Urothelium cell line (cell line): ENCODE measurements at regions not wholly inside any gene's neighbourhood (a gene's known extent, or its start where the extent isn't known, plus 50 kb on each side); places are given as distances from the start of the nearest gene placed in this dataset.

Experiments
- DNase-seq: peaks from one replicate; pipeline ENCODE4 v3.0.0; 2011; ENCODE audit warnings: low spot score, mixed read lengths
- FAIRE-seq: peaks from 2 replicates; lab custom pipeline; 2011; peaks lifted over from hg19 to GRCh38; lab: Jason Lieb, UNC

DNA sequence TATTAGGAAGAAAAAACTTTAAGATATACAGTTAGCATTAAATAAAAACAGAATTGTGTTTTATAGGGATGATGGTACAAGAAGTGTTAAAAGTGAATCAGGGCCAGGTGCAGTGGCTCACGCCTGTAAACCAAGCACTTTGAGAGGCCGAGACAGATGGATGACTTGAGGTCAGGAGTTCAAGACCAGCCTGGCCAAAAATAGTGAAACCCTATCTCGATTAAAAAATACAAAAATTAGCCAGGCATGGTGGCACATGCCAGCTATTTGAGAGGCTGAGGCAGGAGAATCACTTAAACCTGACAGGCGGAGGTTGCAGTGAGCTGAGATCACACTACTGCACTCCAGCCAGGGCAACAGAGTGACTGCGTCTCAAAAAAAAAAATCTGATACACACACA is 282.9 kb upstream of the ATP10B start:
- no peak for DNase-seq
- FAIRE-seq, result no peak

DNA sequence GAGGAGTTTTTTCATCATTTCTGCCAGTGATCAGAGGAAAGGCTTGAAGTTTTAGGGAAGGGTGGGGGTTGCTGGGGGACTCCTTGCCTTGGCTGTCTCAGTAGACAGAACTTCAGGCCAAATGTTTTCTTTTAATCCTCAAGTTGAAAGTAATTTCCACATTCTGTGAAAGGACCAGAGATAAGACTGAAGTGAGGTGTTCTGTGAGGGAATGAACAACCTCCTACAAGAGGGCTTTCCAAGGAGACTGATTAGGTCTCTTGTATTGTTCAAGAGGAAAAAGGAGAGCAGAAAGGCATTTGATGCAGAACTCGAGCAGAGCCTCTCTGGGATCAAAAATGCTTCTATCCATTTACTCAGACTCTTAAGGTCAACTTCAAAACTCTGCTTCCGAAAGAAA is 282.1 kb upstream of the ATP10B start:
- FAIRE-seq (no peak), DNase-seq (no peak)

DNA sequence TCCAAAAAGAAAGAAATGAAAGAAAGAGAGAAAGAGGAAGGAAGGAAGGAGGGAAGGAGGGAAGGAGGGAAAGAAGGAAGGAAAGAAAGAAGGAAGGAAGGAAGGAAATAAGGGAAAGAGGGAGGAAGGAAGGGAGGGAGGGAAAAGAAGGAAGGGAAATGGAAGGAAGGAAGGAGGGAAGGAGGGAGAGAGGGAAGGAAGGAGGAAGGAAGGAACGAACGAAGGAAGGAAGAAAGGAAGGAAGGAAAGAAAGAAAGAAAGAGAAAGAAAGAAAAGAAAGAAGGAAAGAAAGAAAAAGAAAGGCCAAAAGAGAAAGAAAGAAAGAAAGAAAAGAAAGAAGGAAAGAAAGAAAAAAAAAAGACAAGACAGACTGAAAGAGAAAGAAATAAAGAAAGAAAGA is 263.9 kb upstream of the ATP10B start:
- DNase-seq, result no peak
- FAIRE-seq, result no peak

GRCh38 chr5:161112371-161112770 is 260.4 kb upstream of the ATP10B start:
- no peak for DNase-seq

GRCh38 chr5:161105525-161105924 is 253.5 kb upstream of the ATP10B start:
- no peak for FAIRE-seq
- DNase-seq, result peak; percentile 8

More at GRCh38 chr5:161112371-161112770, 260.4 kb upstream of the ATP10B start:
- no peak for FAIRE-seq

GRCh38 chr5:161098516-161098915 is 246.5 kb upstream of the ATP10B start:
- no peak for FAIRE-seq
- DNase-seq, result no peak

DNA sequence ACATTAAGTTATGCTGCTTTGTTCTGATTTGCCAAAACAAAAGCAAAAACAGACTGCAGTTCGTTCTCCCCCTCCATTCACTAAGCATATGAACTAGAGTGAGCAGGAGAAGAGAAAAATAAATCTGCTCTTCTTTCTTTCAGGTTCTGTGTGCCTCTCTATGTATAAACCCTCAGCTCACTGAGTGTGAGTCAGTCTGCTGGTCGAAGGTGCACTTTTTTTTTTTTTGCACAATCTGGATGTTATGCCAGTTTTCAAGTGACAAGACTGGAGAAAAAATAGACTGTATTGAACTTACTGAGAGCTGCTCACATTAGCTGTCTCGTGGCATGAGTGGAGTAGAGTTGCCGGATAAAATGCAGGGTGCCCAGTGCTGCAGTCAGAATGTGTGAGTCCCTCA is 244.6 kb upstream of the ATP10B start:
- FAIRE-seq (no peak), DNase-seq (no peak)

GRCh38 chr5:161095953-161096352 is 243.9 kb upstream of the ATP10B start:
- no peak for DNase-seq
- no peak for FAIRE-seq

- FAIRE-seq (no peak), DNase-seq (no peak)
Observed at GRCh38 chr5:161094411-161094810, 242.4 kb upstream of the ATP10B start.

DNA sequence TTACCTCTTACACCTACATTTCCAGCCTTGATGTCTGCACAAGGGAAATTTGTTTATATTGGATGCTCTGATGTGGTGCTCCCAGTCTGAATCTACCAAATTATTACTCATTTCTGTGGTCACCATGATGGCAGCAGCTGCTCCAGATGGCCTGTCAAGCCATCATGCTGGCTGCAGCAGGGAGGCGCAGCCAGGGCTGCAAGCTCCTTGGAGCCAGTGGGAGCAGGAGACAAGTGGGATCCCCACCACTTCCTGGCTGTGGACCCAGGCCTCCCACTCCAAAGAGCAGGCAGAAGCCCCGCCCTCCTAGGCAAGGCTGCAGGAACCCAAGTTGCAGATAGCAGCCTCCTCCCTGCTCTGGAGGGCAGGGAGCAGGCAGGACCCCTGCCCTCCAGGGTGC is 241.1 kb upstream of the ATP10B start:
- FAIRE-seq, result no peak

DNA sequence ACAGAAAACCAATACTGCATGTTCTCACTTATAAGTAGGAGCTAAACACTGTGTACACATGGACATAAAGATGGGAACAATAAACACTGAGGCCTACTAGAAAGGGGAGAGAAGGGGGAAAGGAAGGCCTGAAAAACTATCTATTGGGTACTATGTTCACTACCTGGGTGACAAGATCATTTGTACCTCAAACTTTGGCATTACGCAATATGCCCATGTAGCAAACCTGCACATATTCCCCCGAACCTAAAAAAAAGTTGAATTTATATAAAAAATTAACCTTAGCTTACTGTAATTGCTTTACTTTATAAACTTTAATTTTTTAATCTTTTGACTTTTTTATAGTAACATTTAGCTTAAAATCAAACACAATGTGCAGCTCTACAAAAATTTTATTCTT is 237.6 kb upstream of the ATP10B start:
- no peak for FAIRE-seq
- DNase-seq, result no peak

More for the DNA sequence above, 241.1 kb upstream of the ATP10B start:
- no peak for DNase-seq

GRCh38 chr5:161086461-161086860 is 234.4 kb upstream of the ATP10B start:
- DNase-seq (no peak), FAIRE-seq (no peak)

- no peak for FAIRE-seq
- DNase-seq, result no peak
Observed at GRCh38 chr5:161085056-161085455, 233.0 kb upstream of the ATP10B start.

GRCh38 chr5:161084115-161084514 is 232.1 kb upstream of the ATP10B start:
- FAIRE-seq, result no peak

DNA sequence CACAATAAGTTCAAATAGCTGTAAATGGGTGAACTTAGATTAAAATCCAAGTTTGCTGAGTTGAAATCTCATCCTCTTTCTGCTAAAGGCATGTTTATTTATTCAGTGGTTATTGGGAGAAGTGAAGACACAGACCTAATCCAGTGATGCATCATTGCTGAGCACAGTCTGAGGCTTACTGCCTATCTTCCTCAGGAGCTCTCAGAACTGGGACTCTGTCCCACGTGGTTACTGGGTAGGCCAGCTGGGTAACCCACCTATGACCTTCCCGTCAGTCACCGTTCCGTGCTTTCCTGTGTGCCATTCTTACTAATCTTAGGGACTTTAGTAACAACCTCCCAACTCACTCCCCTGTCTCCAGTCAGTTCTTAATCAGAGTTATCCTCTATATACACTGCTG is 226.8 kb upstream of the ATP10B start:
- no peak for DNase-seq
- no peak for FAIRE-seq

More at GRCh38 chr5:161084115-161084514, 232.1 kb upstream of the ATP10B start:
- DNase-seq, result no peak

DNA sequence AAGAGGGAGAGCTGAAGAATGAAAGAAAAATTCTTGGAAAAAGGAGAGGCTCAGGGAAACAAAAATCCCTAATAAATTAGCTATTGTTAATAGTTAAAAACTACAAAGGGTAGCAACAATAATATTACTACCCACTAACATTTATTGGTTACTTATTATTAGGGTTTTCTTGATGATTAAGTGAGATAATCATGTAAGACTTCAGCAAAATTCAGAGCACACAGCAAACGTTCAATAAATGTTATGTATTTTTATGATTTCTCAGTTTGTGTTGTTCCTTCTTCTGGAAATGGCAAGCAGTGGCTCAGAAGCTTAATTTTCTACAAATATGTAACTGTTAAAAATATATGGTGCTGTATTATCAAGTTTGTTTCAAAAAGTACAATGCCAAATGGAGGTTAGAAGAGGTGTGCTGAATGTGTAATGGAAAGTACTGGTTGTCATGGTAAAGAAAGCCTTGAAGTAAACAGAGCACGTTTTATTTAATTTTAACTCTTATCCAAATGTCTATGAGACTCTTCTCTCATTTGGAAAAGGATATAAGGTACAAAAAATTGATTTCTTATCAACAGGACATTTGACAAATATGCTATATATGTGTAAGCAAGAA is 226.0 kb upstream of the ATP10B start:
- FAIRE-seq (no peak), DNase-seq (no peak)

DNA sequence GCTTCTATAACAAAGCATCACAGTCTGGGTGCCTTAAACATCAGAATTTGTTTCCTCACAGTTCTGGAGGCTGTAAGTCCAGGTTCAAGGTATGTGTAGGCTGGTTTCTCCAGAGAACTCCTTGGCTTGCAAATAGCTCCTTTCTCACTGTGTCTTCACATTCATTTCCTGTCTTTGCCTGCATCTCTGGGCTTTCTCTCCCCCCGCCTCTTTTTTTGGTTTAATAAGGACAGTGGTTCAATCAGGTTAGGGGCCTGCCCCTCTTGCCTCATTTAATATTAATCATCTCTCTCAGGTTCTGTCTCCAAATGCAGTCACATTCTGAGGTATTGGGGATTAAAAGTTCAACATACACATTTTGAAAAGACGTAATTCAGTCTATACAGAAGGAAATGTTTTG is 225.5 kb upstream of the ATP10B start:
- FAIRE-seq (no peak), DNase-seq (no peak)

DNA sequence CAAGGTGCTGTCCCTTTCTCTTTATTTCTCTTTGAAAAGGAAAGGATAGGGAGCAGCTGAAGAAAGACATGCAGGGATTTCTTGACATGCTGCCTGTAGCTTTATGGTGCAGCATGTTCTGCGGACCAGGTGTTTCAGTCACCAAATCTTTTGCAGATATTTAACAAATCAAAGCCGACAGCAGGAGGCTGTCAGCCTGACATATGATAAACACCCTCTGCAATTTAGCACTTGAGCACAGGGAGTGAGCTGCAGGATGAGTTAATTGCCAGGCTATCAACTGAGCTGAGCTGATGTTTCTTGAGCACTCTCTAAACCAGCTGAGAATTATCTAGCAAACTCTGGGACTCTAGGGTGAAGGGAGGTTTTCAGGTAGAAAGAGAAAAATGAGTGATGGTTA is 212.8 kb upstream of the ATP10B start:
- DNase-seq (no peak), FAIRE-seq (no peak)

DNA sequence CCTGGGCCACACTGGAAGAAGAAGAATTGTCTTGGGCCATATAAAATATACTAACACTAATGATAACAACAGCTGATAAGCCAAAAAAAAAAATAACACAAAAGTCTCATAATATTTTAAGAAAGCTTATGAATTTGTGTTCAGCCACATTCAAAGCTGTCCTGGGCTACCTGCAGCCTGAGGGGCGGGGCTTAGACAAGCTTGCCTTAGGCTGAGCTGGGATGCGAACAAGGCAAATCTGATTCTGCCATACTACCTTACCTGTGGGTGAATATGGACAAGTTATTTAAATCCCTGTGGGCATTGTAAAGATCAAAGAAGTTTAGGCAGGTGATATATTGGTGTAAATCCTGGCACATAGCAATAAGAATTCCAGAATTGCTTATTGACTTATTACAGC is 212.3 kb upstream of the ATP10B start:
- FAIRE-seq (no peak), DNase-seq (no peak)

DNA sequence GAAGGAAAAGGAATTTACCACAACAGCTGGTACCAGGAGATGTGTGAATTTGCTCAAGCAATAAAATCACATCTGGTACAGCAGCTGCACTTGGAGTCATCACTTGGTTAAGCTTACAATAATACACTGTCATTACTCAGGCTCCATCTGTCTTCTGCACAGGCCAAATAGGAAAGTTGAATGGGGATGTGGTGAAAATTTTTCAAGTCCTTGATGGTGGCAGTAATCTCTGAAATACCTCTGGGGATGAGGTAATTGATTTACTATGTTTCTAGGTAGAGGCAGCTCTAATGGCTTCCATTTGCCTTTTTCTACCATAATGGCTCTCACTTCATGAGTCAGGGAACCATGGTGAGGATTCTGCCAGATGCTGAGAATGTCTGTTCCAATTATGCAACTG is 206.8 kb upstream of the ATP10B start:
- FAIRE-seq (no peak), DNase-seq (no peak)

DNA sequence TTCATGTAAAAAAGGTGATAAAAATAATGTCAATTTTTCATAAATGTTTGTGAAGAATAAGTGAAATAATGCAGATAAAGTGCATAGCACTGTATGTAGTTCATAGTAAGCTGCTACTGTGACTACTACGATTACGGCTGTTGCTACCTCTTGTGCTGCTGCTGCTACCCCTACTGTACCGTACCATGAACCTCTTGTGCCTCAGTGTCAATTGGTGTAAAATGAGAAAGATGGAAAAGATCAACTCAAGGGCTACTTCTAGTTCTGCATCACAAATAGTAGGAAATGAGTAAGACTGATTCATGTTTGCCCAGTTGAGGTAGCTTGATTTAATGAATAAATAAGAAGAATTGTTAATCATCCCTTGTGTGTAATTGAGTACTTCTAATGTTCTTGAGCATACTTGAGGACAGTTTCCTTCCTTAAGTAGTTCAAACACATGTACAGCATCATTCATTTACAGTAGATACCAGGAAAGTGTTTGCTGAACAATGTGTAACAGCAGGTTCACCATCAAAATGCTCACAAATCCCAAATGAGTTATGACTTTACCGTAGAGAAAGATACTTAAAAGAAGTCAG is 200.0 kb upstream of the ATP10B start:
- FAIRE-seq (no peak), DNase-seq (no peak)

DNA sequence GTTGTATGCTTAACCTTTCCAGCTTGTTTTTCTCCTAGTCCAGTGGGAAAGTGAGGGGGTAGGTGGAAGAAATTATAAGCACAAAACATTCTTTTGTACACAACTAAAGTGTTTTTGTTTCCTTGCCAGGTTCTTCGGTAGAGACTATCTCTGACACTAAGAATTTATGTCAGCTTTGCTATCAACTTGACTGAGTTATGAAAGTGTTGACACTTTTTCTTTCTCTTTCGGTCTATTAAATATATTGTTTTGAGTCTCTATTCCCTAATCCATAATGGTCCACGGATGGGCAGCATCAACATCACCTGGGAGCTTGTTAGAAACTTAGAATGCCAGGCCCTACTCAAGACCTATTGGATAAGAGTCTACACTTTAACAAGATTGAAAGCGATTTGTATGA is 195.0 kb upstream of the ATP10B start:
- FAIRE-seq, result no peak
- no peak for DNase-seq

GRCh38 chr5:161042862-161043261 is 190.9 kb upstream of the ATP10B start:
- DNase-seq (no peak), FAIRE-seq (no peak)
